NB4 (cell line): ENCODE measurements at regions not wholly inside any gene's neighbourhood (a gene's known extent, or its start where the extent isn't known, plus 50 kb on each side); places are given as distances from the start of the nearest gene placed in this dataset.

Source experiments
- CTCF ChIP-seq: IDR thresholded peaks from one replicate; pipeline ENCODE4 v1.5.1; 2012; ENCODE audit warnings: low read depth, low read length
- MAX ChIP-seq: IDR thresholded peaks from 2 replicates; pipeline ENCODE4 v1.6.1; 2011; ENCODE audit warnings: low read depth, low read length
- MYC ChIP-seq: IDR thresholded peaks from 2 replicates; pipeline ENCODE4 v1.6.1; 2011; ENCODE audit warnings: low read depth, low read length
- POLR2A ChIP-seq: IDR thresholded peaks from 2 replicates; pipeline ENCODE4 v1.6.1; 2011; ENCODE audit warnings: mild to moderate bottlenecking; ENCODE audit not compliant: insufficient read length; ENCODE audit errors: extremely low read depth

GRCh38 chr7:98555403-98555802, 61.7 kb upstream of the NPTX2 start:
- TF ChIP-seq CTCF: no peak
- no peak for TF ChIP-seq MAX
- TF ChIP-seq POLR2A: no peak
- no peak for TF ChIP-seq MYC
